Endothelial cell of umbilical vein (primary cell): ENCODE measurements at regions not wholly inside any gene's neighbourhood (a gene's known extent, or its start where the extent isn't known, plus 50 kb on each side); places are given as distances from the start of the nearest gene placed in this dataset.

Source experiments
- CTCF ChIP-seq, 2 donors: IDR thresholded peaks; 1 replicate in 1 of 2; 2 replicates in 1 of 2; pipeline ENCODE4 v1.5.1; 2011; ENCODE audit warnings: low read length in 2 of 2, mild to moderate bottlenecking in 2 of 2, moderate library complexity in 2 of 2, control low read depth in 1 of 2, inconsistent platforms in 1 of 2, low read depth in 1 of 2; ENCODE audit not compliant: insufficient read depth in 1 of 2; ENCODE audit errors: extremely low read depth in 1 of 2
- EZH2 ChIP-seq: IDR thresholded peaks from 2 replicates; pipeline ENCODE4 v1.6.1; 2012; ENCODE audit warnings: borderline replicate concordance, low read depth, mild to moderate bottlenecking, moderate library complexity, low read length, inconsistent platforms; ENCODE audit not compliant: severe bottlenecking
- FOS ChIP-seq: IDR thresholded peaks from 2 replicates; pipeline ENCODE4 v1.6.1; 2011; ENCODE audit warnings: mild to moderate bottlenecking, low read length, moderate library complexity, borderline replicate concordance; ENCODE audit not compliant: insufficient read depth
- JUN ChIP-seq: IDR thresholded peaks from 2 replicates; pipeline ENCODE4 v1.6.1; 2011; ENCODE audit warnings: borderline replicate concordance, low read depth; ENCODE audit not compliant: insufficient read length, insufficient read depth
- MAX ChIP-seq: IDR thresholded peaks from 2 replicates; pipeline ENCODE4 v1.6.1; 2011; ENCODE audit not compliant: insufficient read depth, insufficient read length
- MYC ChIP-seq: IDR thresholded peaks from one replicate; pipeline ENCODE4 v1.6.1; 2011; ENCODE audit warnings: mild to moderate bottlenecking, low read depth, low read length
- POLR2A ChIP-seq: IDR thresholded peaks from 2 replicates; pipeline ENCODE4 v1.6.1; 2012; ENCODE audit warnings: low read depth, mild to moderate bottlenecking, control low read depth, low read length
- POLR2AphosphoS5 ChIP-seq: IDR thresholded peaks from 2 replicates; pipeline ENCODE4 v1.6.1; 2012; ENCODE audit warnings: low read depth, mild to moderate bottlenecking, control low read depth, low read length, moderate library complexity; ENCODE audit not compliant: insufficient read depth

- TF ChIP-seq CTCF (IDR thresholded peaks at IDR 0.05; ENCODE audit: extremely low read depth in 1 of 2, insufficient read depth in 1 of 2, low read depth in 1 of 2, low read length in 2 of 2) (no peak), POLR2A (no peak), JUN (no peak), POLR2AphosphoS5 (no peak), EZH2 (no peak), MYC (no peak), MAX (no peak), FOS (no peak)
Observed at GRCh38 chr6:79403563-79403962, 133.7 kb downstream of the LCA5 start.
